ENCODE measurements at regions not wholly inside any gene's neighbourhood (a gene's known extent, or its start where the extent isn't known, plus 50 kb on each side); places are given as distances from the start of the nearest gene placed in this dataset.

DNA sequence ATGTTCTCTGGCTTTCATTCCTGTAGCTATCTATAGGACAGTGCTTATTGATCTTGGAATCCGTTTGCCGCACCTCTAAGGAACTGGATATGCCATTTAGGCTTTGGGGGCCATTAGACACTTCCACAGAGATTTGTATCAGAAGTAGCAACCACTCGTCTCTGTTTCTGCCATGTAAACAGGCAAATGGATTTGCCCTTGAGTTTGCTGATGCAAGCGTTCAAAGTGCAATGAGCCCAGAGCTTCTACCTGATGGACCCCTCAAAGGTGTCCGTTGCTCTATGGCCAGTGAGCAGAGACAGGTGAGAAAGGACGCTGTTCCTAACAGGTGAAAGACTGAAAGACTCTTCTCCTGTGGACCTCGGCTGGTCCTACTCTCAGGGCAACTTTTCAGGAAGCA lies 302.9 kb downstream of the ZNF536 start:
- Histone ChIP-seq H3K4me1 (ENCODE audit: insufficient read depth, low read length) (no peaks in the 10 kb centered on the region), H3K4me2 (ENCODE audit: insufficient read depth, low read length) (no peak overlapping the region), H3K4me3 (ENCODE audit: insufficient read depth, low read length) (no peak overlapping the region), H4K20me1 (ENCODE audit: insufficient read depth, low read length) (no peaks in the 10 kb centered on the region), H3K27me3 (ENCODE audit: insufficient read depth, low read length) (peaks cover 3% of the 10 kb centered on the region), H3K36me3 (ENCODE audit: insufficient read depth, low read length) (no peaks in the 10 kb centered on the region), H3K9me3 (ENCODE audit: low read depth, low read length) (no peaks in the 10 kb centered on the region), H3K27ac (ENCODE audit: low read depth, low read length) (no peak overlapping the region), H3K79me2 (ENCODE audit: insufficient read depth, low read length) (no peaks in the 10 kb centered on the region), H2AFZ (ENCODE audit: low read length) (no peak overlapping the region)
- DNase-seq (ENCODE audit: insufficient read length, low spot score, missing footprints): no peak
- TF ChIP-seq CTCF (IDR thresholded peaks at IDR 0.05; ENCODE audit: extremely low read depth, low read depth, low read length): no peak

DNA sequence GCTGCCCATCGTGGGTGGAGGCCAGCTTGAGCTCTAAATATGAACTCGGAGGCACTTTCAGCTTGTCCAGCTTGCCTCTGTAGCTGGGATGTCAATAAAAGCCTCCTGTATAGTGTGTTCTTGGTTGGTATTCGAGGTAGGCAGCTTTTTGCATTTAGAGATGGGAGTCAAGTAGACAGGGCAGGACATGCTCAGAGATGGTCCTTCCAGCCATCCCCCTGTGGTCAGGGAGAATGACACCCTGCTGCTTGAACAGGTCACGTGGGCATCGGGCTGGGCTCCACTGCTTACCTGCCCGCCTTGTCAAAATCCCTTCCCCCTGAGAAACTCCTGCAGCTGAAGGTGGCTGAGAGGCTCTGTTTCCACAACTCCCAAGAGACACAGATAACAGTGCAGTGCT lies 302.5 kb downstream of the ZNF536 start:
- no peaks in the 10 kb centered on the region for H4K20me1 ChIP-seq (ENCODE audit: insufficient read depth, low read length)
- H2AFZ ChIP-seq (ENCODE audit: low read length): no peak overlapping the region
- peaks cover 3% of the 10 kb centered on the region for H3K27me3 ChIP-seq (ENCODE audit: insufficient read depth, low read length)
- H3K79me2 ChIP-seq (ENCODE audit: insufficient read depth, low read length): no peaks in the 10 kb centered on the region
- no peaks in the 10 kb centered on the region for H3K36me3 ChIP-seq (ENCODE audit: insufficient read depth, low read length)
- H3K4me2 ChIP-seq (ENCODE audit: insufficient read depth, low read length): no peak overlapping the region
- H3K9me3 ChIP-seq (ENCODE audit: low read depth, low read length): no peaks in the 10 kb centered on the region
- H3K4me3 ChIP-seq (ENCODE audit: insufficient read depth, low read length): no peak overlapping the region
- no peak for DNase-seq (ENCODE audit: insufficient read length, low spot score, missing footprints)
- H3K4me1 ChIP-seq (ENCODE audit: insufficient read depth, low read length): no peaks in the 10 kb centered on the region
- no peak overlapping the region for H3K27ac ChIP-seq (ENCODE audit: low read depth, low read length)
- TF ChIP-seq CTCF (IDR thresholded peaks at IDR 0.05; ENCODE audit: extremely low read depth, low read depth, low read length): no peak

DNA sequence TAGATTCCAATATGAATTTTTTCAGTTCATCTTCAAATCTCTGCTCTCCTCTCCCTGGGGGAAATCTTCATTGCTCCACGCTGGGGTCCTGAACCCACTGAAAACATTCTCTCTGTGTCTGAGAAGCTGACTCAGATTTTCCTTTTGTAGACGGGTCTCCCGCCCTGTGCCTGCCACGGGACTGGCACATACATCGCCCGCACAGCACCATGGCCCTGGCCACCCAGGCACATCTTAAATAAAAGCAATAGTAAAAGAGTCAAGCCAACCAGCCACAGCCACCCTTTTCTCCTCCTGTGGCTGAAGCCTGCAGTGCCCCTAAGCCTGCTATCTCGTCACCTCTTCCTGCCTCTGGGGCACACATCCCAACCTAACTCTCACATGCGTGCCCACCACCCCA lies 301.2 kb downstream of the ZNF536 start:
- no peaks in the 10 kb centered on the region for H3K36me3 ChIP-seq (ENCODE audit: insufficient read depth, low read length)
- H3K79me2 ChIP-seq (ENCODE audit: insufficient read depth, low read length): no peaks in the 10 kb centered on the region
- no peak overlapping the region for H3K4me3 ChIP-seq (ENCODE audit: insufficient read depth, low read length)
- H3K27me3 ChIP-seq (ENCODE audit: insufficient read depth, low read length): peaks cover 3% of the 10 kb centered on the region
- H4K20me1 ChIP-seq (ENCODE audit: insufficient read depth, low read length): no peaks in the 10 kb centered on the region
- TF ChIP-seq CTCF (IDR thresholded peaks at IDR 0.05; ENCODE audit: extremely low read depth, low read depth, low read length): no peak
- H3K27ac ChIP-seq (ENCODE audit: low read depth, low read length): no peak overlapping the region
- no peak overlapping the region for H3K4me2 ChIP-seq (ENCODE audit: insufficient read depth, low read length)
- H3K4me1 ChIP-seq (ENCODE audit: insufficient read depth, low read length): no peaks in the 10 kb centered on the region
- DNase-seq (ENCODE audit: insufficient read length, low spot score, missing footprints): no peak
- no peak overlapping the region for H2AFZ ChIP-seq (ENCODE audit: low read length)
- no peaks in the 10 kb centered on the region for H3K9me3 ChIP-seq (ENCODE audit: low read depth, low read length)

GRCh38 chr19:30672926-30673325 lies 300.7 kb downstream of the ZNF536 start:
- H3K4me3 ChIP-seq (ENCODE audit: insufficient read depth, low read length): no peak overlapping the region
- no peaks in the 10 kb centered on the region for H4K20me1 ChIP-seq (ENCODE audit: insufficient read depth, low read length)
- H3K4me2 ChIP-seq (ENCODE audit: insufficient read depth, low read length): no peak overlapping the region
- H3K36me3 ChIP-seq (ENCODE audit: insufficient read depth, low read length): no peaks in the 10 kb centered on the region
- H3K27ac ChIP-seq (ENCODE audit: low read depth, low read length): no peak overlapping the region
- H3K9me3 ChIP-seq (ENCODE audit: low read depth, low read length): no peaks in the 10 kb centered on the region
- TF ChIP-seq CTCF (IDR thresholded peaks at IDR 0.05; ENCODE audit: extremely low read depth, low read depth, low read length): no peak
- no peaks in the 10 kb centered on the region for H3K79me2 ChIP-seq (ENCODE audit: insufficient read depth, low read length)
- DNase-seq (ENCODE audit: insufficient read length, low spot score, missing footprints): no peak
- H2AFZ ChIP-seq (ENCODE audit: low read length): no peak overlapping the region
- H3K4me1 ChIP-seq (ENCODE audit: insufficient read depth, low read length): no peaks in the 10 kb centered on the region
- H3K27me3 ChIP-seq (ENCODE audit: insufficient read depth, low read length): peaks cover 3% of the 10 kb centered on the region
